ENCODE measurements at regions not wholly inside any gene's neighbourhood (a gene's known extent, or its start where the extent isn't known, plus 50 kb on each side); places are given as distances from the start of the nearest gene placed in this dataset.
A peak's percentile ranks its signal among the peaks of the same experiment; 100 is the strongest.

DNA sequence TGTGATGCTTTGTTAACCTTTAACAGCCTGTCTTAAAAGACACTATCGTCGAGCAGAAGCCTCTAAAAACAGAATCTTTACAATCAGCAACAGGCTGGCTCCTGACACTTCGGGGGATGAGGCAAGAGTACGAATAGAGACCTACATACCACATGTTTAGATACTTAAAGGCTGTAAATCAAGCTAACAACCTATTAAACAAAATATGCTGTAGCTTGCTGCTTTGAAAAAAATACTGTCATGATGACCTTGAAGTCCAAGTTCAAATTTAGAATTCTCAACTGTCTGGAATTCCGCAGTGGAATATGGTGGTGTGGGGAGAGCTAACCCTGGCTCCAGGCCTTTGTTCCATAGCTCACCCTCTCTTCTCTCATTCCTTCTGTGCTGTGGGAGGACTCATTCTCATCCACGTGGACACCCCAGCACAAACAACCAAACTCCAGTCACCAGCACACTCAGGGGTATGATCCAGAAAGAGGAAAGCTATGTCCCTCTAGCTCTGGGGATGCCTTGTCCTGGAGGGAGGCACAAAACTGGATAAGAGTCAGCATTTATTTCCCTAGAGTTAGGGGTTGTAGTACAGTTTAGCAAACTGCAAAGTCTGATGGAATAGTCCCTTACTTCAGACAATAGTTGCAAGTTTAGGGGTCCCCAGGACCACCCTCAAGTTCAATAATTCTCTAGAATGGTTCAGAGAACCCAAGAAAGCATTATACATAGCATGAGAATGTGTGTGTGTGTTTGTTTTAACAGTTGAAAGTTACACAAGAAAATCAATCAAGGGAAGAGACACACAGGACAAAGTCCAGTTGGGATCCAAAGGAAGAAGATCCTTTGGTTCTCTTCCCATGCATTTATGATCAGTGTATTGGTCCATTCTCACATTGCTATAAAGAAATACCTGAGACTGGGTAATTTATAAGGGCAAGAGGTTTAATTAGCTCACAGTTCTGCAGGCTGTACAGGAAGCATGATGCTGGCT lies 196.1 kb upstream of the SVIL start:
- H3K4me3 ChIP-seq, result no peak overlapping the region
- intact Hi-C loops (cut with DNase I; ENCODE audit: low total_unique reads), result no loop called here
- H3K9me3 ChIP-seq, result no peaks in the 10 kb centered on the region
- no peaks in the 10 kb centered on the region for H3K4me1 ChIP-seq
- no peak overlapping the region for H3K27ac ChIP-seq
- TF ChIP-seq POLR2AphosphoS5 (IDR thresholded peaks at IDR 0.05) (no peak), POLR2A (IDR thresholded peaks at IDR 0.05) (no peak)
- TF ChIP-seq, protein P1, sequence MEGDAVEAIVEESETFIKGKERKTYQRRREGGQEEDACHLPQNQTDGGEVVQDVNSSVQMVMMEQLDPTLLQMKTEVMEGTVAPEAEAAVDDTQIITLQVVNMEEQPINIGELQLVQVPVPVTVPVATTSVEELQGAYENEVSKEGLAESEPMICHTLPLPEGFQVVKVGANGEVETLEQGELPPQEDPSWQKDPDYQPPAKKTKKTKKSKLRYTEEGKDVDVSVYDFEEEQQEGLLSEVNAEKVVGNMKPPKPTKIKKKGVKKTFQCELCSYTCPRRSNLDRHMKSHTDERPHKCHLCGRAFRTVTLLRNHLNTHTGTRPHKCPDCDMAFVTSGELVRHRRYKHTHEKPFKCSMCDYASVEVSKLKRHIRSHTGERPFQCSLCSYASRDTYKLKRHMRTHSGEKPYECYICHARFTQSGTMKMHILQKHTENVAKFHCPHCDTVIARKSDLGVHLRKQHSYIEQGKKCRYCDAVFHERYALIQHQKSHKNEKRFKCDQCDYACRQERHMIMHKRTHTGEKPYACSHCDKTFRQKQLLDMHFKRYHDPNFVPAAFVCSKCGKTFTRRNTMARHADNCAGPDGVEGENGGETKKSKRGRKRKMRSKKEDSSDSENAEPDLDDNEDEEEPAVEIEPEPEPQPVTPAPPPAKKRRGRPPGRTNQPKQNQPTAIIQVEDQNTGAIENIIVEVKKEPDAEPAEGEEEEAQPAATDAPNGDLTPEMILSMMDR (IDR thresholded peaks at IDR 0.05), result no peak
- H3K36me3 ChIP-seq, result no peaks in the 10 kb centered on the region
- H3K27me3 ChIP-seq, result no peaks in the 10 kb centered on the region
- no peak for DNase-seq (ENCODE audit: low spot score in 2 of 2)

DNA sequence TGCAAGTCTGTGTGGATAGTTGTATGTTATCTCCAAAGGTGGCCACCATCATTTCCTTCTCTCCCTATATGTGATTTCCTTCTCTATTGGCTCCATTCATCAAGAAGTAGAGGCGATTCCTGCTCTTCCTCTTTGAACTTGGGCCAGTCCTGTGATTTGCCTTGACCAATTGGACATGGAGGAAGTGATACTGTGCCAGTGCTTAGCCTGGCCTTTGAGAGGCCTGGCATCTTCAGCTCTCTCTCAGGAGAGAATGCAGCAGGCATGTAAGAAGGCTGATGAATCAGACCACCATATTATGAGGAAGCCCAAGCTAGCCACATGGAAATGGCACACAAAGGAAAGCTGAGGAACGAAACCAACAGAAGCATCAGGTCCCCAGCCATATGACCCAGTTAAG lies 195.0 kb upstream of the SVIL start:
- no peak for DNase-seq (ENCODE audit: low spot score in 2 of 2)
- no peak overlapping the region for H3K4me3 ChIP-seq
- no peaks in the 10 kb centered on the region for H3K36me3 ChIP-seq
- peak overlapping the region in 1 of 2 donors; percentile 74 for H3K27ac ChIP-seq
- TF ChIP-seq, protein P1 (IDR thresholded peaks at IDR 0.05), result no peak
- TF ChIP-seq POLR2AphosphoS5 (IDR thresholded peaks at IDR 0.05), result no peak
- no peak for TF ChIP-seq POLR2A (IDR thresholded peaks at IDR 0.05)
- no peaks in the 10 kb centered on the region for H3K27me3 ChIP-seq
- H3K9me3 ChIP-seq, result no peaks in the 10 kb centered on the region
- intact Hi-C loops (cut with DNase I; ENCODE audit: low total_unique reads), result no loop called here
- no peaks in the 10 kb centered on the region for H3K4me1 ChIP-seq

GRCh38 chr10:29828956-29829355 lies 194.2 kb upstream of the SVIL start:
- no peaks in the 10 kb centered on the region for H3K4me1 ChIP-seq
- H3K27ac ChIP-seq, result peak overlapping the region; percentile 59 to 74
- no peaks in the 10 kb centered on the region for H3K27me3 ChIP-seq
- no peak for DNase-seq (ENCODE audit: low spot score in 2 of 2)
- H3K4me3 ChIP-seq, result no peak overlapping the region
- H3K9me3 ChIP-seq, result no peaks in the 10 kb centered on the region
- intact Hi-C loops (cut with DNase I; ENCODE audit: low total_unique reads), result no loop called here
- H3K36me3 ChIP-seq, result no peaks in the 10 kb centered on the region
- TF ChIP-seq POLR2AphosphoS5 (IDR thresholded peaks at IDR 0.05) (no peak), POLR2A (IDR thresholded peaks at IDR 0.05) (no peak)
- TF ChIP-seq, protein P1 (IDR thresholded peaks at IDR 0.05), result no peak

- DNase-seq (ENCODE audit: low spot score in 2 of 2), result peak in 1 of 2 donors; percentile 43
- H3K27ac ChIP-seq, result peak overlapping the region; percentile 59 to 74
- no peaks in the 10 kb centered on the region for H3K36me3 ChIP-seq
- intact Hi-C loops (cut with DNase I; ENCODE audit: low total_unique reads), result no loop called here
- TF ChIP-seq POLR2AphosphoS5 (IDR thresholded peaks at IDR 0.05), result peak in 1 of 3 donors; percentile 23
- TF ChIP-seq, protein P1 (IDR thresholded peaks at IDR 0.05), result no peak
- TF ChIP-seq POLR2A (IDR thresholded peaks at IDR 0.05), result no peak
- H3K4me1 ChIP-seq, result no peaks in the 10 kb centered on the region
- H3K27me3 ChIP-seq, result no peaks in the 10 kb centered on the region
- no peak overlapping the region for H3K4me3 ChIP-seq
- H3K9me3 ChIP-seq, result no peaks in the 10 kb centered on the region
Measured at GRCh38 chr10:29828440-29828894, 193.7 kb upstream of the SVIL start.

- intact Hi-C loops (cut with DNase I; ENCODE audit: low total_unique reads), result no loop called here
- no peaks in the 10 kb centered on the region for H3K9me3 ChIP-seq
- H3K27ac ChIP-seq, result peak overlapping the region; percentile 59 to 74
- H3K27me3 ChIP-seq, result no peaks in the 10 kb centered on the region
- no peak overlapping the region for H3K4me3 ChIP-seq
- TF ChIP-seq, protein P1 (IDR thresholded peaks at IDR 0.05), result no peak
- TF ChIP-seq POLR2A (IDR thresholded peaks at IDR 0.05), result no peak
- TF ChIP-seq POLR2AphosphoS5 (IDR thresholded peaks at IDR 0.05), result no peak
- no peaks in the 10 kb centered on the region for H3K36me3 ChIP-seq
- H3K4me1 ChIP-seq, result no peaks in the 10 kb centered on the region
- DNase-seq (ENCODE audit: low spot score in 2 of 2), result no peak
Measured at GRCh38 chr10:29827512-29827911, 192.7 kb upstream of the SVIL start.

All from breast epithelium (tissue), 4 donors.